ENCODE measurements at regions not wholly inside any gene's neighbourhood (a gene's known extent, or its start where the extent isn't known, plus 50 kb on each side); places are given as distances from the start of the nearest gene placed in this dataset. TPM values are rescaled to one million over a fixed set of nuclear protein-coding genes. Genes with fewer than 3 reads are reported as not detected.

Small RNA genes lying in the stretch of these regions (small RNA-seq; reads per million reads assigned to genes)
- gene AL031183.1, result not detected
- gene RF00012, result 0.12 reads per million
- gene RF00088, result not detected
- not detected for gene RN7SL93P
- gene RNU1-57P, result not detected
- gene RNU6-1015P, result not detected
